ENCODE measurements at regions not wholly inside any gene's neighbourhood (a gene's known extent, or its start where the extent isn't known, plus 50 kb on each side); places are given as distances from the start of the nearest gene placed in this dataset.

GRCh38 chr5:104045987-104046386 lies 483.4 kb upstream of the NUDT12 start:
- TF ChIP-seq CTCF (IDR thresholded peaks at IDR 0.05) = no peak
- TF ChIP-seq EZH2 (IDR thresholded peaks at IDR 0.05; ENCODE audit: borderline replicate concordance, insufficient read depth, low read depth, low read length, poor library complexity, severe bottlenecking) = no peak
